H1 (cell line): ENCODE measurements at regions not wholly inside any gene's neighbourhood (a gene's known extent, or its start where the extent isn't known, plus 50 kb on each side); places are given as distances from the start of the nearest gene placed in this dataset.

ENCODE experiments used
- CTCF ChIA-PET: fragments of 300-600 bp; sonication (Branson Sonifier 250); formaldehyde crosslinking; loops from one replicate; lab custom pipeline; 2021; ENCODE audit not compliant: partially characterized antibody; lab: Charles Lee
- POLR2A ChIA-PET: fragments of 300-600 bp; sonication (Branson Sonifier 250); formaldehyde crosslinking; loops from one replicate; lab custom pipeline; 2021; ENCODE audit warnings: inconsistent platforms; ENCODE audit not compliant: partially characterized antibody; lab: Charles Lee
- DNase-seq, 2 experiments: peaks; one replicate each; pipeline versions ENCODE4 v3.0.0 to v3.0.0-alpha.2; 2010 to 2022; ENCODE audit warnings: low spot score in 2 of 2, low read depth in 1 of 2, mixed read lengths in 1 of 2
- FAIRE-seq: peaks from 2 replicates; lab custom pipeline; 2011; peaks lifted over from hg19 to GRCh38; lab: Jason Lieb, UNC
- H2AFZ ChIP-seq: 2 replicates; pipeline ENCODE4 v1.8.1; 2012; ENCODE audit warnings: low read length, inconsistent platforms
- H2AK5ac ChIP-seq: 2 replicates; pipeline ENCODE4 v1.6.1; 2013; ENCODE audit warnings: low read depth, low read length
- H2BK120ac ChIP-seq: replicated peaks from 2 replicates; pipeline ENCODE3; 2013; ENCODE audit warnings: low read depth, low read length, inconsistent platforms
- H2BK12ac ChIP-seq: 2 replicates; pipeline ENCODE4 v1.6.1; 2013; ENCODE audit warnings: low read depth, low read length
- H2BK15ac ChIP-seq: 2 replicates; pipeline ENCODE4 v1.6.1; 2013; ENCODE audit warnings: low read length
- H2BK20ac ChIP-seq: 2 replicates; pipeline ENCODE4 v1.6.1; 2013; ENCODE audit warnings: low read length
- H2BK5ac ChIP-seq: 2 replicates; pipeline ENCODE4 v1.6.1; 2013; ENCODE audit warnings: low read depth, low read length
- H3K14ac ChIP-seq: 2 replicates; pipeline ENCODE4 v1.6.1; 2013; ENCODE audit warnings: inconsistent platforms; ENCODE audit not compliant: insufficient read length
- H3K18ac ChIP-seq: 2 replicates; pipeline ENCODE4 v1.6.1; 2013; ENCODE audit warnings: low read length; ENCODE audit errors: extremely low read depth
- H3K23ac ChIP-seq: 2 replicates; pipeline ENCODE4 v1.6.1; 2013; ENCODE audit warnings: inconsistent platforms; ENCODE audit not compliant: insufficient read length
- H3K23me2 ChIP-seq: 2 replicates; pipeline ENCODE4 v1.6.1; 2013; ENCODE audit warnings: low read depth, low read length
- H3K27ac ChIP-seq: 2 replicates; pipeline ENCODE4 v1.6.1; 2011; ENCODE audit warnings: low read depth, low read length, inconsistent platforms
- H3K27me3 ChIP-seq, 4 experiments: replicated peaks in 1 of 4; 1 replicate in 1 of 4; 2 replicates in 3 of 4; pipeline versions ENCODE4 v1.6.1 to v1.8.1; 2011 to 2013; ENCODE audit warnings: low read length in 3 of 4, mild to moderate bottlenecking in 3 of 4, inconsistent platforms in 2 of 4, mixed read lengths in 2 of 4, moderate library complexity in 1 of 4; ENCODE audit not compliant: control insufficient read depth in 3 of 4, insufficient read depth in 3 of 4; ENCODE audit errors: extremely low read depth in 1 of 4
- H3K36me3 ChIP-seq, 4 experiments: 2 replicates each; pipeline versions ENCODE4 v1.6.1 to v1.8.1; 2011 to 2013; ENCODE audit warnings: mild to moderate bottlenecking in 4 of 4, low read length in 3 of 4, moderate library complexity in 2 of 4, control low read depth in 1 of 4, inconsistent platforms in 1 of 4; ENCODE audit not compliant: insufficient read depth in 4 of 4, control insufficient read depth in 2 of 4
- H3K4ac ChIP-seq: replicated peaks from 2 replicates; pipeline ENCODE3; 2013; ENCODE audit warnings: low read length, low read depth, mixed read lengths, inconsistent platforms; ENCODE audit not compliant: insufficient read length
- H3K4me1 ChIP-seq, 4 experiments: replicated peaks in 1 of 4; 1 replicate in 1 of 4; 2 replicates in 3 of 4; pipeline versions ENCODE4 v1.6.1 to v1.8.1; 2011 to 2013; ENCODE audit warnings: low read length in 3 of 4, inconsistent platforms in 2 of 4, mixed read lengths in 1 of 4; ENCODE audit not compliant: insufficient read depth in 4 of 4, control insufficient read depth in 3 of 4
- H3K4me2 ChIP-seq, 2 experiments: 2 replicates each; pipeline versions ENCODE4 v1.6.1 to v1.8.1; 2011 to 2013; ENCODE audit warnings: low read depth in 2 of 2, low read length in 2 of 2, control low read depth in 1 of 2, inconsistent platforms in 1 of 2, mild to moderate bottlenecking in 1 of 2; ENCODE audit not compliant: insufficient read depth in 1 of 2
- H3K4me3 ChIP-seq, 4 experiments: fragments of 200-600, 300-600 bp in 1 of 4; sonication (generic), shearing (Covaris generic), sonication (Bioruptor Twin) in 1 of 4; 2 replicates each; pipeline versions ENCODE4 v1.5.1 to v1.8.1; 2011 to 2016; ENCODE audit warnings: low read length in 4 of 4, low read depth in 3 of 4, control low read depth in 2 of 4, inconsistent platforms in 2 of 4, mild to moderate bottlenecking in 2 of 4, mixed read lengths in 1 of 4, moderate library complexity in 1 of 4; ENCODE audit not compliant: insufficient read depth in 2 of 4; ENCODE audit errors: extremely low read depth in 1 of 4
- H3K56ac ChIP-seq: replicated peaks from 2 replicates; pipeline ENCODE3; 2013; ENCODE audit warnings: low read depth, mild to moderate bottlenecking, mixed read lengths, low read length, inconsistent platforms; ENCODE audit not compliant: insufficient read length
- H3K79me1 ChIP-seq: 2 replicates; pipeline ENCODE4 v1.6.1; 2013; ENCODE audit warnings: low read depth, low read length, control low read depth
- H3K79me2 ChIP-seq, 2 experiments: 2 replicates each; pipeline versions ENCODE4 v1.6.1 to v1.8.1; 2012 to 2013; ENCODE audit warnings: low read length in 2 of 2, mild to moderate bottlenecking in 2 of 2, inconsistent platforms in 1 of 2; ENCODE audit not compliant: insufficient read depth in 2 of 2, control insufficient read depth in 1 of 2
- H3K9ac ChIP-seq, 4 experiments: replicated peaks in 1 of 4; 1 replicate in 1 of 4; 2 replicates in 3 of 4; pipeline versions ENCODE4 v1.6.1 to v1.8.1; 2011 to 2013; ENCODE audit warnings: low read depth in 3 of 4, low read length in 3 of 4, control low read depth in 2 of 4, mild to moderate bottlenecking in 2 of 4, moderate library complexity in 2 of 4, inconsistent platforms in 1 of 4; ENCODE audit errors: extremely low read depth in 1 of 4
- H3K9me3 ChIP-seq, 2 experiments: 2 replicates each; pipeline versions ENCODE4 v1.6.1 to v1.8.1; 2012 to 2013; ENCODE audit warnings: mild to moderate bottlenecking in 2 of 2, moderate library complexity in 2 of 2, control low read depth in 1 of 2, inconsistent platforms in 1 of 2, low read depth in 1 of 2, low read length in 1 of 2, mixed read lengths in 1 of 2; ENCODE audit not compliant: insufficient read depth in 2 of 2
- H4K20me1 ChIP-seq, 2 experiments: replicated peaks in 1 of 2; 2 replicates each; pipeline versions ENCODE3 to v1.8.1; 2011 to 2013; ENCODE audit warnings: inconsistent platforms in 2 of 2, low read length in 2 of 2, mild to moderate bottlenecking in 1 of 2; ENCODE audit not compliant: insufficient read depth in 2 of 2, control insufficient read depth in 1 of 2
- H4K5ac ChIP-seq: 2 replicates; pipeline ENCODE4 v1.6.1; 2013; ENCODE audit warnings: low read length, low read depth, mixed read lengths, inconsistent platforms; ENCODE audit not compliant: insufficient read length
- H4K8ac ChIP-seq: 2 replicates; pipeline ENCODE4 v1.8.0; 2013; ENCODE audit warnings: mild to moderate bottlenecking, moderate library complexity, low read length, inconsistent platforms; ENCODE audit not compliant: insufficient read depth; ENCODE audit errors: extremely low read depth
- H4K91ac ChIP-seq: replicated peaks from 2 replicates; pipeline ENCODE3; 2013; ENCODE audit warnings: low read length, mixed read lengths, inconsistent platforms; ENCODE audit not compliant: insufficient read length
- BCL11A ChIP-seq, 2 experiments: IDR thresholded peaks; one replicate each; pipeline ENCODE4 v1.6.1; 2011; ENCODE audit warnings: low read depth in 2 of 2, low read length in 2 of 2, mild to moderate bottlenecking in 2 of 2
- BRCA1 ChIP-seq: IDR thresholded peaks from 2 replicates; pipeline ENCODE4 v1.6.1; 2012; ENCODE audit warnings: low read depth, low read length, improper control_type of control experiment
- CHD2 ChIP-seq: IDR thresholded peaks from 2 replicates; pipeline ENCODE4 v1.6.1; 2012; ENCODE audit warnings: low read length, improper control_type of control experiment
- POLR2A ChIP-seq, 2 experiments: IDR thresholded peaks; 1 replicate in 1 of 2; 2 replicates in 1 of 2; pipeline ENCODE4 v1.6.1; 2011; ENCODE audit warnings: low read depth in 2 of 2, low read length in 2 of 2, mild to moderate bottlenecking in 2 of 2; ENCODE audit errors: control extremely low read depth in 1 of 2
- SP1 ChIP-seq: IDR thresholded peaks from 2 replicates; pipeline ENCODE4 v1.6.1; 2011; ENCODE audit warnings: low read depth, low read length
- YY1 ChIP-seq: IDR thresholded peaks from 2 replicates; pipeline ENCODE4 v1.6.1; 2011; ENCODE audit warnings: low read depth, mild to moderate bottlenecking, low read length
- WGBS, 2 experiments: shearing (Covaris generic) in 1 of 2; methylation state at CpG; one replicate each; pipeline versions ENCODE4 v1.1.6 to v1.1.7; 2013 to 2015; ENCODE audit warnings: low lambda C conversion rate in 2 of 2, mixed read lengths in 2 of 2, inconsistent platforms in 1 of 2, low coverage in 1 of 2, missing lambda C conversion rate in 1 of 2; ENCODE audit not compliant: insufficient replicate concordance in 2 of 2, insufficient coverage in 1 of 2, insufficient read length in 1 of 2; ENCODE audit errors: extremely low coverage in 1 of 2, missing lambda C conversion rate in 1 of 2; 5-methylcytosine and 5-hydroxymethylcytosine counted together

DNA sequence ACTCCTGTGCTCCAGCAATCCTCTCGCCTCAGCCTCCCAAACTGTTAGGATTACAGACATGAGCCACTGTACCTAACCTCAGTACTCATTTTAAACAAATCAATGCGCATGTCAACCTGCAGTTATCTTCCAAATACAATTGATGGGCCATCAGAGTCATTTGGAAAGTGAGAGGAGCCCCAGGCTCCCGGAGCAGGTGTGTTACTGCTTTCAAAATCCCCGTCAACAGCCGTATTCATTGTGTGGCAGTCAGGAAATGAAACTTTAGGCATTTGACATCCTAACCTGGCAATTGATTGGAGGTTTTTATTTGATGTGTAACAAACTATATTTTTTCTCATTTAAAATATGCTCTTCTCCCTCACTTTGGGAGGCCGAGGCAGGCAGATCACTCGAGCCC is 623.6 kb upstream of the TENM3 start:
- Histone ChIP-seq H3K18ac (no peak overlapping the region), H4K91ac (no peak overlapping the region), H2AK5ac (no peak overlapping the region), H3K9ac (no peak overlapping the region), H2BK120ac (no peak overlapping the region), H3K23ac (no peak overlapping the region), H3K4me3 (no peak overlapping the region), H4K5ac (no peak overlapping the region), H3K23me2 (no peaks in the 10 kb centered on the region), H3K27ac (no peak overlapping the region), H3K36me3 (no peaks in the 10 kb centered on the region), H4K20me1 (no peaks in the 10 kb centered on the region), H3K79me2 (no peaks in the 10 kb centered on the region), H3K4me1 (peaks cover 0 to 3% (median 0%) of the 10 kb centered on the region in 4 experiments; a peak in 1 of 7 replicates), H2BK12ac (no peak overlapping the region), H2BK15ac (no peak overlapping the region), H2BK20ac (no peak overlapping the region), H3K9me3 (no peaks in the 10 kb centered on the region), H2BK5ac (no peak overlapping the region), H3K79me1 (no peaks in the 10 kb centered on the region), H3K4me2 (no peak overlapping the region), H3K56ac (no peak overlapping the region), H4K8ac (no peak overlapping the region), H3K4ac (no peak overlapping the region), H3K27me3 (no peaks in the 10 kb centered on the region), H3K14ac (no peak overlapping the region), H2AFZ (no peak overlapping the region)
- TF ChIP-seq YY1 (no peak), BCL11A (IDR thresholded peaks at IDR 0.05; ENCODE audit: low read depth in 2 of 2, low read length in 2 of 2) (no peak), POLR2A (IDR thresholded peaks at IDR 0.05; ENCODE audit: control extremely low read depth in 1 of 2, low read depth in 2 of 2, low read length in 2 of 2) (no peak), BRCA1 (no peak), CHD2 (no peak), SP1 (no peak)
- ChIA-PET POLR2A (no interaction called here), CTCF (interaction anchor here (0.6 to 0.9 kb wide), 2 partner anchors 19 to 1808 kb away, joined by 3 read pairs; no protein-coding TSS in a partner anchor)
- FAIRE-seq (no peak), DNase-seq (no peak)
- WGBS, 2 experiments: 90% methylated on average over 7 of the region's 7 CpGs; no CpG with 5 or more reads in 1 of the 2 experiments
